ENCODE measurements at regions not wholly inside any gene's neighbourhood (a gene's known extent, or its start where the extent isn't known, plus 50 kb on each side); places are given as distances from the start of the nearest gene placed in this dataset.

GRCh38 chr3:5583920-5584319 is 396.4 kb downstream of the EDEM1 start:
- TF ChIP-seq POLR2A (IDR thresholded peaks at IDR 0.05) (no peak), CTCF (IDR thresholded peaks at IDR 0.05) (no peak)
